ENCODE measurements at regions not wholly inside any gene's neighbourhood (a gene's known extent, or its start where the extent isn't known, plus 50 kb on each side); places are given as distances from the start of the nearest gene placed in this dataset.
A peak's percentile ranks its signal among the peaks of the same experiment; 100 is the strongest.

GRCh38 chr11:37100008-37100407 is 502.0 kb upstream of the RAG2 start:
- no peak for DNase-seq

GRCh38 chr11:37092487-37092886 is 494.5 kb upstream of the RAG2 start:
- DNase-seq: no peak

- no peak for DNase-seq
Measured at GRCh38 chr11:37089439-37089838, 491.4 kb upstream of the RAG2 start.

- no peak for DNase-seq
Measured at GRCh38 chr11:37088573-37088910, 490.5 kb upstream of the RAG2 start.

GRCh38 chr11:37087650-37088572 is 489.9 kb upstream of the RAG2 start:
- no peak for DNase-seq

GRCh38 chr11:37078521-37078920 is 480.5 kb upstream of the RAG2 start:
- no peak for DNase-seq

- DNase-seq: no peak
Measured at GRCh38 chr11:37076866-37077265, 478.8 kb upstream of the RAG2 start.

GRCh38 chr11:37072538-37073055 is 474.6 kb upstream of the RAG2 start:
- no peak for DNase-seq

- DNase-seq: no peak
Measured at GRCh38 chr11:37050311-37050710, 452.3 kb upstream of the RAG2 start.

GRCh38 chr11:37040921-37041320 is 442.9 kb upstream of the RAG2 start:
- DNase-seq: no peak

- DNase-seq: no peak
Measured at GRCh38 chr11:37038911-37039310, 440.9 kb upstream of the RAG2 start.

- DNase-seq: no peak
Measured at GRCh38 chr11:37026741-37027140, 428.7 kb upstream of the RAG2 start.

GRCh38 chr11:37026326-37026725 is 428.3 kb upstream of the RAG2 start:
- DNase-seq: no peak

- no peak for DNase-seq
Measured at GRCh38 chr11:37006563-37006962, 408.5 kb upstream of the RAG2 start.

- DNase-seq: no peak
Measured at GRCh38 chr11:37002831-37003230, 404.8 kb upstream of the RAG2 start.

GRCh38 chr11:36997656-36998055 is 399.6 kb upstream of the RAG2 start:
- DNase-seq: no peak

- DNase-seq: peak in 12 of 56 donors; percentile 2 to 44 (median 22)
Measured at GRCh38 chr11:36996795-36997194, 398.8 kb upstream of the RAG2 start.

GRCh38 chr11:36994208-36994607 is 396.2 kb upstream of the RAG2 start:
- DNase-seq: no peak

GRCh38 chr11:36988556-36988955 is 390.5 kb upstream of the RAG2 start:
- no peak for DNase-seq

- no peak for DNase-seq
Measured at GRCh38 chr11:36985562-36985961, 387.5 kb upstream of the RAG2 start.

GRCh38 chr11:36976741-36977140 is 378.7 kb upstream of the RAG2 start:
- DNase-seq: no peak

- DNase-seq: no peak
Measured at GRCh38 chr11:36974771-36975170, 376.7 kb upstream of the RAG2 start.

- DNase-seq: no peak
Measured at GRCh38 chr11:36953976-36954375, 355.9 kb upstream of the RAG2 start.
